Spleen (tissue), 11 donors: ENCODE measurements at regions not wholly inside any gene's neighbourhood (a gene's known extent, or its start where the extent isn't known, plus 50 kb on each side); places are given as distances from the start of the nearest gene placed in this dataset.

Source experiments
- DNase-seq: peaks from one replicate; pipeline ENCODE4 v3.0.0-alpha.2; 2020
- H3K27ac ChIP-seq, 8 donors: fragments of 200-600 bp; sonication (generic) in 7 of 8; 1 replicate in 4 of 8; 2 replicates in 4 of 8; pipeline versions ENCODE4 v1.5.0 to v1.8.0; 2016 to 2021; ENCODE audit warnings: inconsistent platforms in 4 of 8, mild to moderate bottlenecking in 4 of 8, moderate library complexity in 1 of 8
- H3K27me3 ChIP-seq, 7 donors: fragments of 200-600 bp; sonication (generic) in 6 of 7; replicated peaks in 1 of 7; 1 replicate in 4 of 7; 2 replicates in 3 of 7; pipeline versions ENCODE4 v1.5.0 to v1.8.0; 2016 to 2021; ENCODE audit warnings: inconsistent platforms in 3 of 7, mild to moderate bottlenecking in 1 of 7
- H3K36me3 ChIP-seq, 6 donors: fragments of 200-600 bp; sonication (generic) in 5 of 6; 1 replicate in 4 of 6; 2 replicates in 2 of 6; pipeline versions ENCODE4 v1.5.0 to v1.8.0; 2016 to 2021; ENCODE audit warnings: inconsistent platforms in 2 of 6
- H3K4me1 ChIP-seq, 6 donors: fragments of 200-600 bp; sonication (generic) in 5 of 6; 1 replicate in 3 of 6; 2 replicates in 3 of 6; pipeline versions ENCODE4 v1.5.0 to v1.8.0; 2016 to 2021; ENCODE audit warnings: inconsistent platforms in 3 of 6
- H3K4me3 ChIP-seq, 8 donors: fragments of 200-600 bp; sonication (generic) in 7 of 8; 1 replicate in 4 of 8; 2 replicates in 4 of 8; pipeline versions ENCODE4 v1.5.0 to v1.8.0; 2016 to 2021; ENCODE audit warnings: inconsistent platforms in 4 of 8, mild to moderate bottlenecking in 4 of 8, moderate library complexity in 2 of 8
- H3K9me3 ChIP-seq, 8 donors: fragments of 200-600 bp; sonication (generic) in 7 of 8; 1 replicate in 4 of 8; 2 replicates in 4 of 8; pipeline versions ENCODE4 v1.5.0 to v1.8.0; 2016 to 2021; ENCODE audit warnings: inconsistent platforms in 4 of 8
- POLR2A ChIP-seq, 3 donors: fragments of 450-650 bp; IDR thresholded peaks; one replicate each; pipeline ENCODE4 v1.5.1; 2017; ENCODE audit warnings: antibody characterized with exemption in 3 of 3, mild to moderate bottlenecking in 1 of 3
- POLR2AphosphoS5 ChIP-seq, 3 donors: sonication (generic); formaldehyde crosslinking; IDR thresholded peaks; one replicate each; pipeline ENCODE4 v1.5.1; 2017; ENCODE audit warnings: antibody characterized with exemption in 3 of 3
- WGBS, 5 donors: extraction: QIAGEN DNeasy Blood & Tissue Kit in 3 of 5; methylation state at CpG; one replicate each; pipeline versions ENCODE4 v1.1.5 to v1.1.7; 2013 to 2018; 5-methylcytosine and 5-hydroxymethylcytosine counted together
- intact Hi-C: fragments of 100-400 bp; cut with DNase I; formaldehyde crosslinking; loops from one replicate; pipeline ENCODE4 v1.15.0; 2023; ENCODE audit warnings: low total_unique reads
- TF ChIP-seq, protein P1 (sequence below), 11 experiments: fragments of 200-600 bp in 7 of 11; fragments of 450-650 bp in 4 of 11; sonication (generic) in 4 of 11; IDR thresholded peaks in 8 of 11; conservative IDR thresholded peaks in 3 of 11; 1 replicate in 7 of 11; 2 replicates in 4 of 11; pipeline versions ENCODE4 v1.4.0 to v1.8.0; 2016 to 2021; ENCODE audit warnings: antibody characterized with exemption in 11 of 11, inconsistent platforms in 4 of 11, mild to moderate bottlenecking in 1 of 11
- donor health status: healthy with polysubstance abuse.
- donor health status: DM: no; HTN: no; CAD: no; lungs with moderate emphysema.
- donor health status: DM: no; HTN: no; CAD: no.
- donor health status: Bipolar disorder and iron deficiency.
- donor health status: healthy.
- donor health status: DM: no; HTN: no; CAD: no.
- donor health status: DM: yes; HTN: yes; CAD: no.

DNA sequence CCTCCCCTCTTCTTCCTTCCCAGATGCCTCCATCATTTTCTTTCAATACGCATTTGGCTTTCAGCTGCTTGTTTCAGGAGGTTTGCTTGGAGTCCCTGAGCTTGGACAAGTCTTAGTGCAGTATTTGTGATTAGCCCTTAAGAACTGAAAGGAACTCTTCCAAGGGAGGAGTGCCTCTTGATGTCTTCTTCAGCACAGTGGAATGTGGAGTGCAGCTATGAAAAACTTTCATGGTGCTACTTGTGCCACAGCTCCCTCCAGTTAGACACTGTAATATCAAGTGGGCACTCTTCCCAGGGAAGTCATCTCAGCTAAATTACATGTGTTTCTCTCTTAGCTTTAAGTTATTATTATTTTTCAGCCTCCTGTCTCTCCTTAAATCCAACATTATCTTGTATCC, 173.1 kb downstream of the NECTIN3 start:
- no peaks in the 10 kb centered on the region for H3K4me1 ChIP-seq
- H3K9me3 ChIP-seq, result peaks cover 4 to 25% (median 19%) of the 10 kb centered on the region in 8 donors
- H3K27me3 ChIP-seq, result no peaks in the 10 kb centered on the region
- no peak for TF ChIP-seq POLR2AphosphoS5 (IDR thresholded peaks at IDR 0.05)
- TF ChIP-seq, protein P1, sequence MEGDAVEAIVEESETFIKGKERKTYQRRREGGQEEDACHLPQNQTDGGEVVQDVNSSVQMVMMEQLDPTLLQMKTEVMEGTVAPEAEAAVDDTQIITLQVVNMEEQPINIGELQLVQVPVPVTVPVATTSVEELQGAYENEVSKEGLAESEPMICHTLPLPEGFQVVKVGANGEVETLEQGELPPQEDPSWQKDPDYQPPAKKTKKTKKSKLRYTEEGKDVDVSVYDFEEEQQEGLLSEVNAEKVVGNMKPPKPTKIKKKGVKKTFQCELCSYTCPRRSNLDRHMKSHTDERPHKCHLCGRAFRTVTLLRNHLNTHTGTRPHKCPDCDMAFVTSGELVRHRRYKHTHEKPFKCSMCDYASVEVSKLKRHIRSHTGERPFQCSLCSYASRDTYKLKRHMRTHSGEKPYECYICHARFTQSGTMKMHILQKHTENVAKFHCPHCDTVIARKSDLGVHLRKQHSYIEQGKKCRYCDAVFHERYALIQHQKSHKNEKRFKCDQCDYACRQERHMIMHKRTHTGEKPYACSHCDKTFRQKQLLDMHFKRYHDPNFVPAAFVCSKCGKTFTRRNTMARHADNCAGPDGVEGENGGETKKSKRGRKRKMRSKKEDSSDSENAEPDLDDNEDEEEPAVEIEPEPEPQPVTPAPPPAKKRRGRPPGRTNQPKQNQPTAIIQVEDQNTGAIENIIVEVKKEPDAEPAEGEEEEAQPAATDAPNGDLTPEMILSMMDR (IDR thresholded peaks at IDR 0.05 in 8 of 11, conservative IDR thresholded peaks at IDR 0.05 in 3 of 11), result no peak
- no peak for TF ChIP-seq POLR2A (IDR thresholded peaks at IDR 0.05)
- intact Hi-C loops, result no loop called here
- no peak overlapping the region for H3K27ac ChIP-seq
- WGBS, 5 donors, result 64 to 89% (median 83%) methylated on average over 1 of the region's 1 CpG
- H3K36me3 ChIP-seq, result no peaks in the 10 kb centered on the region
- no peak overlapping the region for H3K4me3 ChIP-seq
- no peak for DNase-seq

DNA sequence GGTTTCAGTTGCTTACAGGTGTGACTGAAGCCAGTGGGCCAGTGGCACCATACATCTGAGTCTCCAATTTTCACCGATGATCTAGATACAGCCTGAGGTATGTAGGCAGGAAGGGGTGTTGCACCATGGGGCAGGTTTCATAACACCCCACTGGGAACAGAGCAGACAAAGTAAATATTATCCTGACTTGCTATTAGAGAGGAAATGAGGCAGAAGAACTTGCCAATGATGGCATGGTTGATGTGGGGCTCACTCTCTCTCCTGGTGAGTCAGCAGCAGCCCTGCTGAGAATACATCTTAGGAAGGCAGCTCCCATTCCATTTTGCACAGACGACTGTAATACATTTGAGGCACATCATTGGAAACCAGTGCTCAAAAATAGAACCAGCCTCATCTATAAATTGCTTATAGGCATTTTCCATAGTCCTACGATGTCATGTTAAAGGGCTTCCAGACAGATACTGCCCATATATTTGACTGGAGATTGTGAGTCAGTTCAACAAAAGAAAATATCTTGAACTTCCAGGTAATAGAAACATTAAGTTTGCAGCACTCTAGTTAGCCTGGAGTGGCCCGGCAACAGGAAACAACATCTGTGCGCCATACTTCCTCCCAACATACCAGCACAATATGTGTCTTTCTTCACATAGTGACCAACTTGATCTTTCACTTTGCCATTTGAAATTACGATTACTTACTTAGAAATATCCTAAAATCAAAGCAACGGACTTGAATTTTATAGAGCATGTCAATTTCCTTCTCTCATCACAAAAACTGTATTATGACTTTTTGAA, 175.5 kb downstream of the NECTIN3 start:
- intact Hi-C loops, result no loop called here
- WGBS, 5 donors, result 59 to 67% (median 64%) methylated on average over 7 of the region's 7 CpGs
- peaks cover 4 to 15% (median 13%) of the 10 kb centered on the region in 8 donors for H3K9me3 ChIP-seq
- no peaks in the 10 kb centered on the region for H3K4me1 ChIP-seq
- no peaks in the 10 kb centered on the region for H3K36me3 ChIP-seq
- H3K27me3 ChIP-seq, result no peaks in the 10 kb centered on the region
- no peak overlapping the region for H3K4me3 ChIP-seq
- no peak for TF ChIP-seq POLR2A (IDR thresholded peaks at IDR 0.05)
- TF ChIP-seq, protein P1 (IDR thresholded peaks at IDR 0.05 in 8 of 11, conservative IDR thresholded peaks at IDR 0.05 in 3 of 11), result no peak
- TF ChIP-seq POLR2AphosphoS5 (IDR thresholded peaks at IDR 0.05), result no peak
- H3K27ac ChIP-seq, result no peak overlapping the region
- DNase-seq, result no peak

DNA sequence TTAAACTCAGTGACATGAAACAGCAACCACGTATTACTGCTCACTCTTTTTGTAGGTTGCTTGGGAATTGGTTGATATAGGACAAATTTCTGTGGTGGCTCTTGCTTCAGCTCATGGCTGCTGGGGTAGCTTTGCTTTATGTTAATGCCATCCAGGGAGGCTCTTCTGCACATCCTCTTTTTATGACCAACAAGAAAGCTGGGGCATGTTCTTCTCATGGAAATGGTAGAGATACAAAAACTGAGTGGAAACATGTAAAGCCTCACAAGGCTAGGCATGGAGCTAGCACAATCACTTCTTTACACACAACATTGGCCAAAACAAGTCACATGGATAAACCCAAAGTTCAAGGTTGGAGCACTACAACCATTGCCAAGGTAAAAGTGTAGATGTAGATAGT, 176.8 kb downstream of the NECTIN3 start:
- TF ChIP-seq POLR2AphosphoS5 (IDR thresholded peaks at IDR 0.05), result no peak
- TF ChIP-seq, protein P1 (IDR thresholded peaks at IDR 0.05 in 8 of 11, conservative IDR thresholded peaks at IDR 0.05 in 3 of 11), result no peak
- TF ChIP-seq POLR2A (IDR thresholded peaks at IDR 0.05), result no peak
- intact Hi-C loops, result no loop called here

DNA sequence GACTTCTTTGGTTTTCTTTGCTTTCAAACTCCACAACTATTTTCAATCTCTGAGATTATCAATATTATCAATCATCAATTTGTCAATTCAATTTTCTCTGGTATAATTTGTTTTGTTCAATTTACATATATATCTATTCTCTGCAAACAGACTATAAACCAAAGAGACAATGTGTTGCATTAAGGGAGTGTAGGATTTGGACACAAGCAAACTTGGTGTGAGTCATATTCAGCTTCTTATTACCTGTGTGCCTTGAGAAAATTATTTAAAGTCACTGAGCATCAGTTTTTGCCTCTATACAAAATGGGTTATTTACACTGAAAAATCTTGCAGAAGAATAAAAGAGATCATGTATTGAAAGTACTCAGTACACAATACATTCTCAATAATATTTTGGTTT, 177.8 kb downstream of the NECTIN3 start:
- Histone ChIP-seq H3K36me3 (no peaks in the 10 kb centered on the region), H3K9me3 (no peaks in the 10 kb centered on the region), H3K4me1 (no peaks in the 10 kb centered on the region), H3K4me3 (no peak overlapping the region), H3K27ac (no peak overlapping the region), H3K27me3 (no peaks in the 10 kb centered on the region)
- DNase-seq, result no peak
- TF ChIP-seq POLR2AphosphoS5 (IDR thresholded peaks at IDR 0.05) (no peak), POLR2A (IDR thresholded peaks at IDR 0.05) (no peak)
- TF ChIP-seq, protein P1 (IDR thresholded peaks at IDR 0.05 in 8 of 11, conservative IDR thresholded peaks at IDR 0.05 in 3 of 11), result no peak
- intact Hi-C loops, result no loop called here

More for the DNA sequence above, 176.8 kb downstream of the NECTIN3 start:
- no peaks in the 10 kb centered on the region for H3K27me3 ChIP-seq
- no peaks in the 10 kb centered on the region for H3K36me3 ChIP-seq
- H3K4me3 ChIP-seq, result no peak overlapping the region
- peaks cover 0 to 2% (median under 1%) of the 10 kb centered on the region in 8 donors for H3K9me3 ChIP-seq
- WGBS, 5 donors, result 76 to 97% (median 86%) methylated on average over 1 of the region's 1 CpG
- no peak for DNase-seq
- no peak overlapping the region for H3K27ac ChIP-seq
- H3K4me1 ChIP-seq, result no peaks in the 10 kb centered on the region
